ENCODE measurements at regions not wholly inside any gene's neighbourhood (a gene's known extent, or its start where the extent isn't known, plus 50 kb on each side); places are given as distances from the start of the nearest gene placed in this dataset.

GRCh38 chrX:142084611-142085010 is 120.5 kb downstream of the MAGEC2 start:
- TF ChIP-seq, protein P1, sequence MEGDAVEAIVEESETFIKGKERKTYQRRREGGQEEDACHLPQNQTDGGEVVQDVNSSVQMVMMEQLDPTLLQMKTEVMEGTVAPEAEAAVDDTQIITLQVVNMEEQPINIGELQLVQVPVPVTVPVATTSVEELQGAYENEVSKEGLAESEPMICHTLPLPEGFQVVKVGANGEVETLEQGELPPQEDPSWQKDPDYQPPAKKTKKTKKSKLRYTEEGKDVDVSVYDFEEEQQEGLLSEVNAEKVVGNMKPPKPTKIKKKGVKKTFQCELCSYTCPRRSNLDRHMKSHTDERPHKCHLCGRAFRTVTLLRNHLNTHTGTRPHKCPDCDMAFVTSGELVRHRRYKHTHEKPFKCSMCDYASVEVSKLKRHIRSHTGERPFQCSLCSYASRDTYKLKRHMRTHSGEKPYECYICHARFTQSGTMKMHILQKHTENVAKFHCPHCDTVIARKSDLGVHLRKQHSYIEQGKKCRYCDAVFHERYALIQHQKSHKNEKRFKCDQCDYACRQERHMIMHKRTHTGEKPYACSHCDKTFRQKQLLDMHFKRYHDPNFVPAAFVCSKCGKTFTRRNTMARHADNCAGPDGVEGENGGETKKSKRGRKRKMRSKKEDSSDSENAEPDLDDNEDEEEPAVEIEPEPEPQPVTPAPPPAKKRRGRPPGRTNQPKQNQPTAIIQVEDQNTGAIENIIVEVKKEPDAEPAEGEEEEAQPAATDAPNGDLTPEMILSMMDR (IDR thresholded peaks at IDR 0.05; ENCODE audit: insufficient read depth, low read depth, low read length), result no peak
- Histone ChIP-seq H3K36me3 (ENCODE audit: control insufficient read depth, insufficient read depth, low read length) (no peaks in the 10 kb centered on the region), H3K27me3 (ENCODE audit: control insufficient read depth, insufficient read depth, low read length) (no peaks in the 10 kb centered on the region), H3K4me3 (ENCODE audit: low read depth, low read length) (no peak overlapping the region)
- no peak for DNase-seq (ENCODE audit: low read depth)
- POLR2A ChIA-PET, result no interaction called here
- CTCF ChIA-PET, result no interaction called here

GRCh38 chrX:142076633-142077032 is 128.5 kb downstream of the MAGEC2 start:
- CTCF ChIA-PET, result no interaction called here
- POLR2A ChIA-PET, result no interaction called here
- DNase-seq (ENCODE audit: low read depth), result no peak
- no peaks in the 10 kb centered on the region for H3K36me3 ChIP-seq (ENCODE audit: control insufficient read depth, insufficient read depth, low read length)
- H3K4me3 ChIP-seq (ENCODE audit: low read depth, low read length), result no peak overlapping the region
- TF ChIP-seq, protein P1 (IDR thresholded peaks at IDR 0.05; ENCODE audit: insufficient read depth, low read depth, low read length), result no peak
- no peaks in the 10 kb centered on the region for H3K27me3 ChIP-seq (ENCODE audit: control insufficient read depth, insufficient read depth, low read length)

DNA sequence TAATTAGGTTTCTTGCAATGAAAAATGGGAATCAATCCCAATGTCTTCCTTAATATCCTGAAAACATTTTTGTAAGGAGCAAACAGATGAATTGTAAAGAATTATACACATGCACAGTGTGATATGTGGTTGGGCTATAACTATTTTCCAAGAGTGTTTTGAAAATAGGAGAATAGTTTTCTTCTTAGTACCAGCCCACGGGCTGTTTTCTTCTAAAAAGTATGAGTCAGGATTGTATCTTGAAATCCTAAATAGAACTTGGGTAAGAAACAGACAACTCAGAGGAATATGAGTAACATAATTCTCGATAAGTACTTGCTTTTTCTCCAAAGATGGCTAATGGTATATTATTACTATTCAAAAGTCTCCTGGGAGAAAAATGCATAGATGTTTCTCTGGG is 136.7 kb downstream of the MAGEC2 start:
- ChIA-PET CTCF (no interaction called here), POLR2A (no interaction called here)
- no peak for DNase-seq (ENCODE audit: low read depth)
- TF ChIP-seq, protein P1 (IDR thresholded peaks at IDR 0.05; ENCODE audit: insufficient read depth, low read depth, low read length), result no peak
- H3K27me3 ChIP-seq (ENCODE audit: control insufficient read depth, insufficient read depth, low read length), result no peaks in the 10 kb centered on the region
- H3K4me3 ChIP-seq (ENCODE audit: low read depth, low read length), result no peak overlapping the region
- H3K36me3 ChIP-seq (ENCODE audit: control insufficient read depth, insufficient read depth, low read length), result no peaks in the 10 kb centered on the region

GRCh38 chrX:142060191-142060590 is 144.9 kb downstream of the MAGEC2 start:
- H3K4me3 ChIP-seq (ENCODE audit: low read depth, low read length), result no peak overlapping the region
- ChIA-PET CTCF (no interaction called here), POLR2A (no interaction called here)
- DNase-seq (ENCODE audit: low read depth), result no peak
- H3K36me3 ChIP-seq (ENCODE audit: control insufficient read depth, insufficient read depth, low read length), result no peaks in the 10 kb centered on the region
- TF ChIP-seq, protein P1 (IDR thresholded peaks at IDR 0.05; ENCODE audit: insufficient read depth, low read depth, low read length), result no peak
- no peaks in the 10 kb centered on the region for H3K27me3 ChIP-seq (ENCODE audit: control insufficient read depth, insufficient read depth, low read length)

DNA sequence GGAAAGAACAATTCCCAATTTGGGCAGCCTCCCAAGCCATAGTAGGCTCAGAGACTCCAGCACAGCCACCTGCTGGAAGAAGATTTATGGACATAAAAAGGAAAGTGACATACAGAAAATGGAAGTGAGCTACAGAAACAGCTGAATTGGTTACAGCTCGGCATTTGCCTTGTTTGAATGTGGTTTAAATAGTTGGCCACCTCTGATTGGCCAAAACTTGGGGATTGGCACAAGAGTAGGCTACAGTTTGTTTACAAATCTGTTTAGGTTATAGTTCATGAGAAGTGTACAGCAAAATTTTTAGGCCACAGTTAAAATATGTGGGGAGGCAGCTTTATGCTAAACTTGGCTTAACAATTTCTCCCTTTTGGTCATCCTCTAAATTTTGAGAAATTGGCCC is 150.4 kb downstream of the MAGEC1 start:
- H3K36me3 ChIP-seq (ENCODE audit: control insufficient read depth, insufficient read depth, low read length), result no peaks in the 10 kb centered on the region
- DNase-seq (ENCODE audit: low read depth), result no peak
- no peak overlapping the region for H3K4me3 ChIP-seq (ENCODE audit: low read depth, low read length)
- ChIA-PET POLR2A (no interaction called here), CTCF (interaction anchor here (1.0 kb wide), 1 partner anchor 9 kb away, joined by 3 read pairs; no protein-coding TSS in a partner anchor)
- TF ChIP-seq, protein P1 (IDR thresholded peaks at IDR 0.05; ENCODE audit: insufficient read depth, low read depth, low read length), result no peak
- no peaks in the 10 kb centered on the region for H3K27me3 ChIP-seq (ENCODE audit: control insufficient read depth, insufficient read depth, low read length)
